Spleen (tissue), 11 donors: ENCODE measurements at regions not wholly inside any gene's neighbourhood (a gene's known extent, or its start where the extent isn't known, plus 50 kb on each side); places are given as distances from the start of the nearest gene placed in this dataset.

ENCODE experiments used
- DNase-seq: peaks from one replicate; pipeline ENCODE4 v3.0.0-alpha.2; 2020
- H3K27ac ChIP-seq, 8 donors: fragments of 200-600 bp; sonication (generic) in 7 of 8; 1 replicate in 4 of 8; 2 replicates in 4 of 8; pipeline versions ENCODE4 v1.5.0 to v1.8.0; 2016 to 2021; ENCODE audit warnings: inconsistent platforms in 4 of 8, mild to moderate bottlenecking in 4 of 8, moderate library complexity in 1 of 8
- H3K27me3 ChIP-seq, 7 donors: fragments of 200-600 bp; sonication (generic) in 6 of 7; replicated peaks in 1 of 7; 1 replicate in 4 of 7; 2 replicates in 3 of 7; pipeline versions ENCODE4 v1.5.0 to v1.8.0; 2016 to 2021; ENCODE audit warnings: inconsistent platforms in 3 of 7, mild to moderate bottlenecking in 1 of 7
- H3K36me3 ChIP-seq, 6 donors: fragments of 200-600 bp; sonication (generic) in 5 of 6; 1 replicate in 4 of 6; 2 replicates in 2 of 6; pipeline versions ENCODE4 v1.5.0 to v1.8.0; 2016 to 2021; ENCODE audit warnings: inconsistent platforms in 2 of 6
- H3K4me1 ChIP-seq, 6 donors: fragments of 200-600 bp; sonication (generic) in 5 of 6; 1 replicate in 3 of 6; 2 replicates in 3 of 6; pipeline versions ENCODE4 v1.5.0 to v1.8.0; 2016 to 2021; ENCODE audit warnings: inconsistent platforms in 3 of 6
- H3K4me3 ChIP-seq, 8 donors: fragments of 200-600 bp; sonication (generic) in 7 of 8; 1 replicate in 4 of 8; 2 replicates in 4 of 8; pipeline versions ENCODE4 v1.5.0 to v1.8.0; 2016 to 2021; ENCODE audit warnings: inconsistent platforms in 4 of 8, mild to moderate bottlenecking in 4 of 8, moderate library complexity in 2 of 8
- H3K9me3 ChIP-seq, 8 donors: fragments of 200-600 bp; sonication (generic) in 7 of 8; 1 replicate in 4 of 8; 2 replicates in 4 of 8; pipeline versions ENCODE4 v1.5.0 to v1.8.0; 2016 to 2021; ENCODE audit warnings: inconsistent platforms in 4 of 8
- POLR2A ChIP-seq, 3 donors: fragments of 450-650 bp; IDR thresholded peaks; one replicate each; pipeline ENCODE4 v1.5.1; 2017; ENCODE audit warnings: antibody characterized with exemption in 3 of 3, mild to moderate bottlenecking in 1 of 3
- POLR2AphosphoS5 ChIP-seq, 3 donors: sonication (generic); formaldehyde crosslinking; IDR thresholded peaks; one replicate each; pipeline ENCODE4 v1.5.1; 2017; ENCODE audit warnings: antibody characterized with exemption in 3 of 3
- WGBS, 5 donors: extraction: QIAGEN DNeasy Blood & Tissue Kit in 3 of 5; methylation state at CpG; one replicate each; pipeline versions ENCODE4 v1.1.5 to v1.1.7; 2013 to 2018; 5-methylcytosine and 5-hydroxymethylcytosine counted together
- intact Hi-C: fragments of 100-400 bp; cut with DNase I; formaldehyde crosslinking; loops from one replicate; pipeline ENCODE4 v1.15.0; 2023; ENCODE audit warnings: low total_unique reads
- TF ChIP-seq, protein P1 (sequence below), 11 experiments: fragments of 200-600 bp in 7 of 11; fragments of 450-650 bp in 4 of 11; sonication (generic) in 4 of 11; IDR thresholded peaks in 8 of 11; conservative IDR thresholded peaks in 3 of 11; 1 replicate in 7 of 11; 2 replicates in 4 of 11; pipeline versions ENCODE4 v1.4.0 to v1.8.0; 2016 to 2021; ENCODE audit warnings: antibody characterized with exemption in 11 of 11, inconsistent platforms in 4 of 11, mild to moderate bottlenecking in 1 of 11
- donor health status: healthy with polysubstance abuse.
- donor health status: DM: no; HTN: no; CAD: no; lungs with moderate emphysema.
- donor health status: DM: no; HTN: no; CAD: no.
- donor health status: Bipolar disorder and iron deficiency.
- donor health status: healthy.
- donor health status: DM: no; HTN: no; CAD: no.
- donor health status: DM: yes; HTN: yes; CAD: no.

DNA sequence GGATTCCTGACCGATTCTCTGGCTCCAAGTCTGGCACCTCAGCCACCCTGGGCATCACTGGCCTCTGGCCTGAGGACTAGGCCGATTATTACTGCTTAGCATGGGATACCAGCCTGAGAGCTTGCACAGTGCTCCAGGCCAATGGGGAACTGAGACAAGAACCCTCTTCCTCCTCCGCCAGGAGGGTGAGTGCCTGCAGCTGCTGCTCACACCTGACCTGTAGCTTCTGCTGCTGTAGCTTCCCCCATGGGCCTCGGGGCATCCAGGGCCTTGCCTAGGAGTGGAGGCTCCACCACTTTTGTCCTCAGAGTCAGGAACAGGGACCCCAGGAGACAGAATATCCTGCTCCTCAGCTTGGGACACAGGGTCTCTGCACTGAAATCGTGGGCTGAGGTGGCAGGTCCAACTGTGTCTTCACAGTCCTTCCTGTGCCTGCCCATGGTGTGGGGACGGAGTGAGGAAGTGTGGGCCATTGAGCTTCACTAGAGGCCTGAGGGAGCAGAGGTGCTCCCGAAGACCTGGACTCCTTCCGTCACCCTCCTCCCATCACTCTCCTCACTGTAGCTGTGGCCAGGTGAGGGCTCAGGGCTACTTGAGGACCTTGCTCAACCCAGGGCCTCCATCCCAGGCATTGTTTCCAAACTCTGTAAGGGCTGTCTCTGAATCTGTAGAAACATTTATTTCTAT, 103.8 kb downstream of the ZNF280B start:
- Histone ChIP-seq H3K4me1 (peaks cover 0 to 22% (median 8%) of the 10 kb centered on the region in 6 donors), H3K27me3 (peaks cover 0 to 14% (median 0%) of the 10 kb centered on the region in 7 donors), H3K4me3 (no peak overlapping the region), H3K27ac (peak overlapping the region in 5 of 8 donors; percentile 21 to 61 (median 43)), H3K36me3 (no peaks in the 10 kb centered on the region), H3K9me3 (no peaks in the 10 kb centered on the region)
- peak in 1 of 3 donors; percentile 52 for TF ChIP-seq POLR2AphosphoS5 (IDR thresholded peaks at IDR 0.05)
- TF ChIP-seq, protein P1, sequence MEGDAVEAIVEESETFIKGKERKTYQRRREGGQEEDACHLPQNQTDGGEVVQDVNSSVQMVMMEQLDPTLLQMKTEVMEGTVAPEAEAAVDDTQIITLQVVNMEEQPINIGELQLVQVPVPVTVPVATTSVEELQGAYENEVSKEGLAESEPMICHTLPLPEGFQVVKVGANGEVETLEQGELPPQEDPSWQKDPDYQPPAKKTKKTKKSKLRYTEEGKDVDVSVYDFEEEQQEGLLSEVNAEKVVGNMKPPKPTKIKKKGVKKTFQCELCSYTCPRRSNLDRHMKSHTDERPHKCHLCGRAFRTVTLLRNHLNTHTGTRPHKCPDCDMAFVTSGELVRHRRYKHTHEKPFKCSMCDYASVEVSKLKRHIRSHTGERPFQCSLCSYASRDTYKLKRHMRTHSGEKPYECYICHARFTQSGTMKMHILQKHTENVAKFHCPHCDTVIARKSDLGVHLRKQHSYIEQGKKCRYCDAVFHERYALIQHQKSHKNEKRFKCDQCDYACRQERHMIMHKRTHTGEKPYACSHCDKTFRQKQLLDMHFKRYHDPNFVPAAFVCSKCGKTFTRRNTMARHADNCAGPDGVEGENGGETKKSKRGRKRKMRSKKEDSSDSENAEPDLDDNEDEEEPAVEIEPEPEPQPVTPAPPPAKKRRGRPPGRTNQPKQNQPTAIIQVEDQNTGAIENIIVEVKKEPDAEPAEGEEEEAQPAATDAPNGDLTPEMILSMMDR (IDR thresholded peaks at IDR 0.05 in 8 of 11, conservative IDR thresholded peaks at IDR 0.05 in 3 of 11), result no peak
- intact Hi-C loops, result no loop called here
- WGBS, 5 donors, result 51 to 70% (median 54%) methylated on average over 5 to 8 of the region's 8 CpGs
- peak; percentile 90 for DNase-seq

DNA sequence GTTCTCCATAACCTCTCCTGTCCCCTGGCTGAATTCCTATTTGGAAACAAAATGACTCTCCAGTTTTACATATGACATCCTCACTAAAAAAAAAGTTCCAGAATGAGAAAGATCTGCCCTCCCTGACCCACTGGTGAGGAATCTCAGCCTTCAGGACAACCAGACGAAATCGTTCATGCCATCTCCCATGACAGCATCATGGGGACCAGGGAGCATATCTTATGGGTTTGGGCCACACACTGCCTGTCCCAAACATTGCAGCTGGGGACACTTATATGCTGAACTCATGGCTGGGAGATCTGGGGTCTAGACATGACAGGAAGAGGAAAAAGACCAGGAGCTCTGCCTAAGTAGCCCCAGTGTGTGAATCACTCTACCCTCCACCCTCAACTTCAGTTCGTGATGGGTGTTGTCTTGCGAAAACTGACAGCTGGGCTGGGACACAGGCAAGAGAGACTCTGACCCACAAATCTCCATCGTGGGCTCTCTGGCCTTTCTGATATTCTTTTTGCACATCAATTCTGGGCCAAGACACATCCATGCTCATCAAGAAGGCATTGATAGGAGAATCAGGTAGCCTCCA, 102.0 kb downstream of the ZNF280B start:
- 67 to 76% (median 72%) methylated on average over 5 of the region's 5 CpGs for WGBS, 5 donors
- H3K4me1 ChIP-seq, result peaks cover 0 to 33% (median 18%) of the 10 kb centered on the region in 6 donors
- peaks cover 0 to 14% (median 0%) of the 10 kb centered on the region in 7 donors for H3K27me3 ChIP-seq
- H3K9me3 ChIP-seq, result no peaks in the 10 kb centered on the region
- no peak overlapping the region for H3K4me3 ChIP-seq
- no peaks in the 10 kb centered on the region for H3K36me3 ChIP-seq
- H3K27ac ChIP-seq, result no peak overlapping the region
- DNase-seq, result no peak
- intact Hi-C loops, result no loop called here
- TF ChIP-seq POLR2A (IDR thresholded peaks at IDR 0.05), result no peak
- TF ChIP-seq, protein P1 (IDR thresholded peaks at IDR 0.05 in 8 of 11, conservative IDR thresholded peaks at IDR 0.05 in 3 of 11), result no peak
- TF ChIP-seq POLR2AphosphoS5 (IDR thresholded peaks at IDR 0.05), result no peak

DNA sequence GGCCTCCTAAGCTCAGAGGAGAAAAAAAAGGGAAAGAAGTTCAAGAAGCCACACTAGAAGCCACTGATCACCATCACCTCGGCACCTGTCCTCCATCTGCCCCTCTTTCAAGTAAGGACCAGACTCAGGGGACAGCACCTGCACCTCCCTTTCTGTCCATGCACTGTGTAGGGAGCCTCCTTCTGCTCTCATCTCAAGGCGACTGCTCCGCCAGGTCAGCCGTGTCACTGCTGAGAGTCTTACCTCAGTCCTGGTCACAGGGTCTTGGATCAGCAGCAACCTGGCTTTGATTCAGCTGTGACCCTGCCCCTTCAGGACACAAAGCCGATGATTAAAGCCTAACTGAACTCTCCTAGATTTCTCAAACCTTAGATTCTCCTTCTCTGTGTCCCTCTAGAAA, 101.5 kb downstream of the ZNF280B start:
- Histone ChIP-seq H3K27ac (no peak overlapping the region), H3K4me3 (no peak overlapping the region), H3K36me3 (no peaks in the 10 kb centered on the region), H3K27me3 (peaks cover 0 to 14% (median 0%) of the 10 kb centered on the region in 7 donors), H3K9me3 (no peaks in the 10 kb centered on the region), H3K4me1 (peaks cover 0 to 33% (median 18%) of the 10 kb centered on the region in 6 donors)
- no peak for DNase-seq
- WGBS, 5 donors, result 63 to 82% (median 73%) methylated on average over 5 of the region's 5 CpGs
- TF ChIP-seq POLR2A (IDR thresholded peaks at IDR 0.05) (no peak), POLR2AphosphoS5 (IDR thresholded peaks at IDR 0.05) (no peak)
- TF ChIP-seq, protein P1 (IDR thresholded peaks at IDR 0.05 in 8 of 11, conservative IDR thresholded peaks at IDR 0.05 in 3 of 11), result no peak
- intact Hi-C loops, result no loop called here

DNA sequence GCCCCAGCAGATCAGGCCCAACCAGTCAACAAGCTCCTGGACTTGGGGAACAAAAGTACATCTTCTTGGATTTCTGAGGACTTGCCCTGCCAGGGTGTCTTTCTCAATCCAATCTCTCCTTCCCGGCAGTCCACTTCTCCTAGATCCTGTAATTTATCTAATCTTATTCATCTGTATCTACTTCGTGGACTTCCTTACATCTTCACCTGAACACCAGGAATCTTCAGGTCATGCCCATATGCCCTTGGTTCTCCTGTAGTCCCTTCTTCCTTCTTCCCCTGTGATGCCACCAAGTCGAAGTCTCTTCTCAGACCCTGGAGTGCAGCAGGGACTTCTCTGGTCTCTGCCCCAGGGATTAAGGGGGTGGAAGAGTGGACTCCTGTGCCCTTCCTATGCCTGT, 100.3 kb downstream of the ZNF280B start:
- 64 to 86% (median 78%) methylated on average over 3 of the region's 3 CpGs for WGBS, 5 donors
- Histone ChIP-seq H3K4me1 (peaks cover 0 to 33% (median 18%) of the 10 kb centered on the region in 6 donors), H3K4me3 (no peak overlapping the region), H3K27ac (no peak overlapping the region), H3K36me3 (no peaks in the 10 kb centered on the region), H3K27me3 (peaks cover 0 to 14% (median 0%) of the 10 kb centered on the region in 7 donors), H3K9me3 (peaks cover 0 to 3% (median 0%) of the 10 kb centered on the region in 8 donors)
- no peak for TF ChIP-seq POLR2AphosphoS5 (IDR thresholded peaks at IDR 0.05)
- intact Hi-C loops, result no loop called here
- no peak for DNase-seq
